Transverse colon (tissue), 4 donors: ENCODE measurements at regions not wholly inside any gene's neighbourhood (a gene's known extent, or its start where the extent isn't known, plus 50 kb on each side); places are given as distances from the start of the nearest gene placed in this dataset.

Experiments used
- EP300 ChIP-seq: sonication (generic); formaldehyde crosslinking; IDR thresholded peaks from one replicate; pipeline ENCODE4 v1.6.1; 2017; ENCODE audit warnings: antibody characterized with exemption, low read depth
- POLR2A ChIP-seq: fragments of 450-650 bp; IDR thresholded peaks from one replicate; pipeline ENCODE4 v1.6.1; 2016; ENCODE audit warnings: antibody characterized with exemption, mild to moderate bottlenecking, moderate library complexity
- POLR2AphosphoS5 ChIP-seq, 3 donors: sonication (generic); formaldehyde crosslinking; IDR thresholded peaks; one replicate each; pipeline ENCODE4 v1.6.1; 2016; ENCODE audit warnings: antibody characterized with exemption in 3 of 3
- TF ChIP-seq, protein P1 (sequence below), 5 experiments: fragments of 200-600 bp in 3 of 5; fragments of 450-650 bp in 2 of 5; sonication (generic) in 3 of 5; IDR thresholded peaks; 1 replicate in 2 of 5; 2 replicates in 3 of 5; pipeline ENCODE4 v1.5.1; 2016 to 2017; ENCODE audit warnings: antibody characterized with exemption in 5 of 5, inconsistent platforms in 3 of 5, mild to moderate bottlenecking in 2 of 5, moderate library complexity in 1 of 5

DNA sequence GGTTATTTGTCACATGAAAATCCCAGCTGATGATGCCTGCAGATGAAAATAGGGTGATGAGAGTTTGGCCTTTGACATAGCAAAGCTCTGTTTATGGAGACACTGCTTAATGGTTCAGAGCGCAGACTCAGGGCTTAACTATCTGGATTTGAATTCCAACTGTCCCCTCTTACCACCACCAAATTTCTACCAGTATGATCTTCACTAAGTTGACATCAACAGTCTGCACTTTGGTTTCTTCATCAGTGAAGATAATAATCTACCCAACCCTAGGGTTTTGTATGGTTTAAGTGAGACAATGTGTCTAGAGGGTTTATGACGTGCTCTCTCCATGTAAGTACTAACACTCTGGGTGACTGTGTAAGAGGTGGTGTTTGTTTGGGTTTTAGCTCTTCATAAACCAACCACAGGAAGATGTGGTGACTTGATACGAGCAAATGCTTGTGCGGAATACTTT is 151.4 kb upstream of the TNFAIP3 start:
- TF ChIP-seq, protein P1, sequence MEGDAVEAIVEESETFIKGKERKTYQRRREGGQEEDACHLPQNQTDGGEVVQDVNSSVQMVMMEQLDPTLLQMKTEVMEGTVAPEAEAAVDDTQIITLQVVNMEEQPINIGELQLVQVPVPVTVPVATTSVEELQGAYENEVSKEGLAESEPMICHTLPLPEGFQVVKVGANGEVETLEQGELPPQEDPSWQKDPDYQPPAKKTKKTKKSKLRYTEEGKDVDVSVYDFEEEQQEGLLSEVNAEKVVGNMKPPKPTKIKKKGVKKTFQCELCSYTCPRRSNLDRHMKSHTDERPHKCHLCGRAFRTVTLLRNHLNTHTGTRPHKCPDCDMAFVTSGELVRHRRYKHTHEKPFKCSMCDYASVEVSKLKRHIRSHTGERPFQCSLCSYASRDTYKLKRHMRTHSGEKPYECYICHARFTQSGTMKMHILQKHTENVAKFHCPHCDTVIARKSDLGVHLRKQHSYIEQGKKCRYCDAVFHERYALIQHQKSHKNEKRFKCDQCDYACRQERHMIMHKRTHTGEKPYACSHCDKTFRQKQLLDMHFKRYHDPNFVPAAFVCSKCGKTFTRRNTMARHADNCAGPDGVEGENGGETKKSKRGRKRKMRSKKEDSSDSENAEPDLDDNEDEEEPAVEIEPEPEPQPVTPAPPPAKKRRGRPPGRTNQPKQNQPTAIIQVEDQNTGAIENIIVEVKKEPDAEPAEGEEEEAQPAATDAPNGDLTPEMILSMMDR (IDR thresholded peaks at IDR 0.05), result no peak
- TF ChIP-seq EP300 (no peak), POLR2A (no peak), POLR2AphosphoS5 (IDR thresholded peaks at IDR 0.05) (no peak)
